ENCODE measurements at regions not wholly inside any gene's neighbourhood (a gene's known extent, or its start where the extent isn't known, plus 50 kb on each side); places are given as distances from the start of the nearest gene placed in this dataset.

GRCh38 chr1:57536749-57537423 lies 113.0 kb upstream of the DAB1 start:
- TF ChIP-seq FOSL1 (IDR thresholded peaks at IDR 0.05; ENCODE audit: low read depth) (no peak), CEBPB (IDR thresholded peaks at IDR 0.05; ENCODE audit: low read depth) (no peak)
- TF ChIP-seq, protein P1, sequence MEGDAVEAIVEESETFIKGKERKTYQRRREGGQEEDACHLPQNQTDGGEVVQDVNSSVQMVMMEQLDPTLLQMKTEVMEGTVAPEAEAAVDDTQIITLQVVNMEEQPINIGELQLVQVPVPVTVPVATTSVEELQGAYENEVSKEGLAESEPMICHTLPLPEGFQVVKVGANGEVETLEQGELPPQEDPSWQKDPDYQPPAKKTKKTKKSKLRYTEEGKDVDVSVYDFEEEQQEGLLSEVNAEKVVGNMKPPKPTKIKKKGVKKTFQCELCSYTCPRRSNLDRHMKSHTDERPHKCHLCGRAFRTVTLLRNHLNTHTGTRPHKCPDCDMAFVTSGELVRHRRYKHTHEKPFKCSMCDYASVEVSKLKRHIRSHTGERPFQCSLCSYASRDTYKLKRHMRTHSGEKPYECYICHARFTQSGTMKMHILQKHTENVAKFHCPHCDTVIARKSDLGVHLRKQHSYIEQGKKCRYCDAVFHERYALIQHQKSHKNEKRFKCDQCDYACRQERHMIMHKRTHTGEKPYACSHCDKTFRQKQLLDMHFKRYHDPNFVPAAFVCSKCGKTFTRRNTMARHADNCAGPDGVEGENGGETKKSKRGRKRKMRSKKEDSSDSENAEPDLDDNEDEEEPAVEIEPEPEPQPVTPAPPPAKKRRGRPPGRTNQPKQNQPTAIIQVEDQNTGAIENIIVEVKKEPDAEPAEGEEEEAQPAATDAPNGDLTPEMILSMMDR (IDR thresholded peaks at IDR 0.05 in 2 of 3, conservative IDR thresholded peaks at IDR 0.05 in 1 of 3; ENCODE audit: borderline replicate concordance in 1 of 3, insufficient read depth in 1 of 3, low read depth in 2 of 3, low read length in 2 of 3) = no peak
